ENCODE measurements at regions not wholly inside any gene's neighbourhood (a gene's known extent, or its start where the extent isn't known, plus 50 kb on each side); places are given as distances from the start of the nearest gene placed in this dataset.

GRCh38 chr10:33074443-33074842 lies 116.4 kb upstream of the ITGB1 start:
- TF ChIP-seq SIN3A (IDR thresholded peaks at IDR 0.05; ENCODE audit: borderline replicate concordance, insufficient read depth, low read depth, low read length) (no peak), CTCF (IDR thresholded peaks at IDR 0.05) (no peak), POLR2AphosphoS5 (IDR thresholded peaks at IDR 0.05; ENCODE audit: low read depth, low read length) (no peak)
- TF ChIP-seq, protein P1, sequence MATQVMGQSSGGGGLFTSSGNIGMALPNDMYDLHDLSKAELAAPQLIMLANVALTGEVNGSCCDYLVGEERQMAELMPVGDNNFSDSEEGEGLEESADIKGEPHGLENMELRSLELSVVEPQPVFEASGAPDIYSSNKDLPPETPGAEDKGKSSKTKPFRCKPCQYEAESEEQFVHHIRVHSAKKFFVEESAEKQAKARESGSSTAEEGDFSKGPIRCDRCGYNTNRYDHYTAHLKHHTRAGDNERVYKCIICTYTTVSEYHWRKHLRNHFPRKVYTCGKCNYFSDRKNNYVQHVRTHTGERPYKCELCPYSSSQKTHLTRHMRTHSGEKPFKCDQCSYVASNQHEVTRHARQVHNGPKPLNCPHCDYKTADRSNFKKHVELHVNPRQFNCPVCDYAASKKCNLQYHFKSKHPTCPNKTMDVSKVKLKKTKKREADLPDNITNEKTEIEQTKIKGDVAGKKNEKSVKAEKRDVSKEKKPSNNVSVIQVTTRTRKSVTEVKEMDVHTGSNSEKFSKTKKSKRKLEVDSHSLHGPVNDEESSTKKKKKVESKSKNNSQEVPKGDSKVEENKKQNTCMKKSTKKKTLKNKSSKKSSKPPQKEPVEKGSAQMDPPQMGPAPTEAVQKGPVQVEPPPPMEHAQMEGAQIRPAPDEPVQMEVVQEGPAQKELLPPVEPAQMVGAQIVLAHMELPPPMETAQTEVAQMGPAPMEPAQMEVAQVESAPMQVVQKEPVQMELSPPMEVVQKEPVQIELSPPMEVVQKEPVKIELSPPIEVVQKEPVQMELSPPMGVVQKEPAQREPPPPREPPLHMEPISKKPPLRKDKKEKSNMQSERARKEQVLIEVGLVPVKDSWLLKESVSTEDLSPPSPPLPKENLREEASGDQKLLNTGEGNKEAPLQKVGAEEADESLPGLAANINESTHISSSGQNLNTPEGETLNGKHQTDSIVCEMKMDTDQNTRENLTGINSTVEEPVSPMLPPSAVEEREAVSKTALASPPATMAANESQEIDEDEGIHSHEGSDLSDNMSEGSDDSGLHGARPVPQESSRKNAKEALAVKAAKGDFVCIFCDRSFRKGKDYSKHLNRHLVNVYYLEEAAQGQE (IDR thresholded peaks at IDR 0.05; ENCODE audit: insufficient read depth in 1 of 2, low read depth in 2 of 2, low read length in 1 of 2): no peak
